Heart left ventricle (tissue), 13 donors: ENCODE measurements at regions not wholly inside any gene's neighbourhood (a gene's known extent, or its start where the extent isn't known, plus 50 kb on each side); places are given as distances from the start of the nearest gene placed in this dataset.

Experiments used
- CTCF ChIP-seq, 12 donors: fragments of 200-600 bp; sonication (generic) in 4 of 12; IDR thresholded peaks; one replicate each; pipeline versions ENCODE4 v1.5.0 to v1.8.0; 2018 to 2022; ENCODE audit warnings: antibody characterized with exemption in 12 of 12, mild to moderate bottlenecking in 5 of 12
- POLR2A ChIP-seq, 2 donors: fragments of 450-650 bp; IDR thresholded peaks; one replicate each; pipeline ENCODE4 v1.6.1; 2017; ENCODE audit warnings: antibody characterized with exemption in 2 of 2, mild to moderate bottlenecking in 2 of 2, moderate library complexity in 2 of 2
- donor health status: ischemic (EF 13 %, LVEDD 7.1; RV severe dilation, severe dysfunction).
- donor health status: DM: no; HTN: yes; CAD: no.
- donor health status: DM: no; HTN: no; CAD: no.
- donor health status: ischemic (EF 25% LVEDD 6.9; RV normal size, moderate dysfunction).
- donor health status: ischemic (EF 25% LVEDD 5.7; RV mildly dilated, moderate dysfunction).
- donor health status: ischemic (EF 35%, LVEDD 5.7; RV mildly dilated, moderate dysfunction).
- donor health status: nonischemic (EF 11% LVEDD 7.7; RV severe dilation, severe dysfunction).
- donor health status: DM: yes; HTN: yes; CAD: no.
- donor health status: PGD.
- donor health status: ischemic (EF 29% LVEDD 5.4; RV normal size, mild dysfunction).
- donor health status: nonischemic (EF 23%, LVEDD 6.1; RV moderate dilation, normal function).

- TF ChIP-seq POLR2A (IDR thresholded peaks at IDR 0.05) (no peak), CTCF (IDR thresholded peaks at IDR 0.05) (no peak)
Measured at GRCh38 chr1:81231729-81232038, 569.0 kb upstream of the ADGRL2 start.
